HFFc6 (cell line): ENCODE measurements at regions not wholly inside any gene's neighbourhood (a gene's known extent, or its start where the extent isn't known, plus 50 kb on each side); places are given as distances from the start of the nearest gene placed in this dataset.
"Not testable (repeated sequence)": the region's sequence is repeated elsewhere in the genome, so short reads cannot be mapped to it uniquely, and the experiment has no call there.

Experiments
- DNase-seq: peaks from one replicate; pipeline ENCODE4 v3.0.0-alpha.2; 2018
- H3K27ac Mint-ChIP-seq: 2 replicates; pipeline ENCODE4 v1.8.0; 2020; ENCODE audit warnings: mild to moderate bottlenecking, mixed read lengths
- H3K27me3 Mint-ChIP-seq: 2 replicates; pipeline ENCODE4 v1.8.0; 2021; ENCODE audit warnings: mild to moderate bottlenecking, moderate library complexity, mixed read lengths; ENCODE audit not compliant: insufficient read depth
- H3K36me3 Mint-ChIP-seq: 2 replicates; pipeline ENCODE4 v1.8.0; 2021; ENCODE audit warnings: low read depth, mixed read lengths
- H3K4me1 Mint-ChIP-seq: 2 replicates; pipeline ENCODE4 v1.8.0; 2020; ENCODE audit warnings: low read depth, mixed read lengths
- H3K4me3 Mint-ChIP-seq: 2 replicates; pipeline ENCODE4 v1.8.0; 2020; ENCODE audit warnings: mild to moderate bottlenecking, moderate library complexity, mixed read lengths
- H3K9me3 Mint-ChIP-seq: 2 replicates; pipeline ENCODE4 v1.8.0; 2020; ENCODE audit warnings: mild to moderate bottlenecking, mixed read lengths
- TF ChIP-seq, protein P1 (sequence below): fragments of 200-600 bp; sonication (generic); IDR thresholded peaks from 2 replicates; pipeline ENCODE4 v1.5.0; 2021; ENCODE audit warnings: antibody characterized with exemption, mild to moderate bottlenecking

DNA sequence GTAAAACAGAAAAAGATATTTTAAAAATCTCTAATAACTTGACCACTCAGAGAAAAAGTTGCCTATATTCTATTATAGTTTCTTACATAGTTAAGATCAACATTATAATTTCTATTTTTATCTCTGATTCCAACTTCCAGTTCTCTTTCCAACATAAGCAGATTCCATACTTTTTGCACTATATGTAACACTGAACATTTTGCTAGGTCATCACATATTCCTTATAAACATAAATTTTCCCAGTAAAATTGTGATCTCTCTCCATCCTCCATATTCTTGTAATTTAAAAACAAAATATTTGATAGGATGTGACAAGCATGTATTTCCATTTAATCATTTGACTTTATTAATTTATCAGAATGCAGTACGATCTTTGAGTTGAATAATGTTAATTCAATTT lies 170.4 kb upstream of the THSD7A start:
- TF ChIP-seq, protein P1, sequence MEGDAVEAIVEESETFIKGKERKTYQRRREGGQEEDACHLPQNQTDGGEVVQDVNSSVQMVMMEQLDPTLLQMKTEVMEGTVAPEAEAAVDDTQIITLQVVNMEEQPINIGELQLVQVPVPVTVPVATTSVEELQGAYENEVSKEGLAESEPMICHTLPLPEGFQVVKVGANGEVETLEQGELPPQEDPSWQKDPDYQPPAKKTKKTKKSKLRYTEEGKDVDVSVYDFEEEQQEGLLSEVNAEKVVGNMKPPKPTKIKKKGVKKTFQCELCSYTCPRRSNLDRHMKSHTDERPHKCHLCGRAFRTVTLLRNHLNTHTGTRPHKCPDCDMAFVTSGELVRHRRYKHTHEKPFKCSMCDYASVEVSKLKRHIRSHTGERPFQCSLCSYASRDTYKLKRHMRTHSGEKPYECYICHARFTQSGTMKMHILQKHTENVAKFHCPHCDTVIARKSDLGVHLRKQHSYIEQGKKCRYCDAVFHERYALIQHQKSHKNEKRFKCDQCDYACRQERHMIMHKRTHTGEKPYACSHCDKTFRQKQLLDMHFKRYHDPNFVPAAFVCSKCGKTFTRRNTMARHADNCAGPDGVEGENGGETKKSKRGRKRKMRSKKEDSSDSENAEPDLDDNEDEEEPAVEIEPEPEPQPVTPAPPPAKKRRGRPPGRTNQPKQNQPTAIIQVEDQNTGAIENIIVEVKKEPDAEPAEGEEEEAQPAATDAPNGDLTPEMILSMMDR = no peak
- no peaks in the 10 kb centered on the region for H3K4me1 Mint-ChIP-seq
- DNase-seq = no peak
- no peak overlapping the region for H3K27ac Mint-ChIP-seq
- H3K27me3 Mint-ChIP-seq = no peaks in the 10 kb centered on the region
- peaks cover 39% of the 10 kb centered on the region for H3K9me3 Mint-ChIP-seq
- H3K36me3 Mint-ChIP-seq = no peaks in the 10 kb centered on the region
- no peak overlapping the region for H3K4me3 Mint-ChIP-seq

DNA sequence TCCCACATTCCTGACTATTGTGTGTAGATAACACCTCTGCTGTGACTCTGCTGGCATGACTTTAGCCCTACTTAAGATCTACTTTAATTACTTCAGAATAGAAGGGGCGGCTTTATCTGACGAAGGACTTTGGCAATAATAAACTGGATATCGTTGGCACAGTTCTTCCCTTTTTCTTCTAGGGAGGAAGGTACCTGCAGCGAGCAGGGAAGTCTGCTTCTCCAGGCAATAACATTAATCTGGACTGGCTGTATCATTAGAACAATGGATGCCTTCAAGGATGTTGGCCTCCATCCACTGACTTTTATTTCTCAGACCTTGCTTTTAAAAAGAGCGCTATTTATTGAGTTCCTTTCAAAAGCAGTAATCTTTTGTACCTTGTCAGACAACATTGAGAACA lies 172.6 kb upstream of the THSD7A start:
- H3K4me3 Mint-ChIP-seq = no peak overlapping the region
- TF ChIP-seq, protein P1 = no peak
- H3K27ac Mint-ChIP-seq = no peak overlapping the region
- no peaks in the 10 kb centered on the region for H3K4me1 Mint-ChIP-seq
- no peaks in the 10 kb centered on the region for H3K36me3 Mint-ChIP-seq
- DNase-seq = no peak
- no peaks in the 10 kb centered on the region for H3K27me3 Mint-ChIP-seq
- peaks cover 27% of the 10 kb centered on the region for H3K9me3 Mint-ChIP-seq

DNA sequence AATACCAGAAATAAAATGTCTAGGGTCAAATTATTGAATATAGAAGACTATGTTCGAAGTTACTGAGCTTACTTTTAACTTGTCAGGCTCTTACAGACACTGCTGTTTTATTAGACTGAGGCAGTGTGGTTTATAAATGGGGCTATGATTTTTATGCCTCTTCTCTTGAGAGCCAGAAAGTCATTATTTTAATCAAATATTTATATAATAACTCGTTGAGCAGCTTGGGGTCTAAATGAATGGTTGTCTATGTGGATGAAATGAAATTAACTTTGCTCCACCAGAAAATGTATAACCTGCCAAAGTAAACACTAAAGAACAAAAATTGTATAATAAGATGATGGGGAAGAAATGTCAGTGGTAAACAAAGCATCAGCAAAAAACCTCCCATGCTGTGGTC lies 175.6 kb upstream of the THSD7A start:
- TF ChIP-seq, protein P1 = no peak
- Mint-ChIP-seq H3K4me1 (no peaks in the 10 kb centered on the region), H3K27me3 (no peaks in the 10 kb centered on the region), H3K9me3 (peaks cover 27% of the 10 kb centered on the region), H3K4me3 (no peak overlapping the region), H3K36me3 (no peaks in the 10 kb centered on the region), H3K27ac (no peak overlapping the region)
- no peak for DNase-seq

DNA sequence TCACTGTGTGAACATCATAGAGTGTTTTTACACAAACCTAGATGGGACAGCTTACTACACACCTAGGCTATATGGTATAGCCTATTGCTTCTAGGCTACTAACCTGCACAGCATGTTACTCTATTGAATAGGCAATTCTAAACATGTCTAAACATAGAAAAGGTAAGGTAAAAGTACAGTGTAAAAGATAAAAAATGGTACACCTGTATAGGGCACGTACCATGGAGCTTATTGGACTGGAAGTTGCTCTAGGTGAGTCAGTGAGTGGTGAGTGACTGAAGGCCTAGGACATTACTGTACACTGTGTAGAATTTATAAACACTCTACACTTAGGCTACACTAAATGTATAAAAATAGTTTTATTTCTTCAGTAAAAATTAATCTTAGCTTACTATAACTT lies 182.0 kb upstream of the THSD7A start:
- DNase-seq = no peak
- H3K9me3 Mint-ChIP-seq = peaks cover 29% of the 10 kb centered on the region
- no peak overlapping the region for H3K27ac Mint-ChIP-seq
- no peaks in the 10 kb centered on the region for H3K4me1 Mint-ChIP-seq
- no peaks in the 10 kb centered on the region for H3K27me3 Mint-ChIP-seq
- H3K36me3 Mint-ChIP-seq = no peaks in the 10 kb centered on the region
- no peak overlapping the region for H3K4me3 Mint-ChIP-seq
- TF ChIP-seq, protein P1 = no peak

DNA sequence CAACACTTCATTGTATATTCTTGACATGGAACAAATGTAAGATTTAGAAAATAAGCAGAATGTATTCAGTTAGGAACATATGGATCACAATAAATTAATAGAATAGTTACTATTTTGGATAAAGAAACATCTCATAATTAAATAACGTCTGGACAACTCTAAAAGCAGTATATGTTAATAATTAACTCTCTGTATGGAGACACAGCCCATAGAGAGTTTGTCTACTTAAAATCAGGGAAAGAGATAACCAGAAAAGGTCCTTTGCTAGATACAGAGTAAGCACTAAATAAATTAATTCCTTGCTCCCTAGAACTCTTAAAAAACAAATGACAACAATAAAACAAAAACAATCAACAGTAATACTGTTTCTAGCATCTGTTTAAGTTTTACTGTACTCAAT lies 184.4 kb upstream of the THSD7A start:
- DNase-seq = no peak
- H3K36me3 Mint-ChIP-seq = no peaks in the 10 kb centered on the region
- TF ChIP-seq, protein P1 = no peak
- H3K4me3 Mint-ChIP-seq = no peak overlapping the region
- no peak overlapping the region for H3K27ac Mint-ChIP-seq
- peaks cover 33% of the 10 kb centered on the region for H3K9me3 Mint-ChIP-seq
- H3K4me1 Mint-ChIP-seq = no peaks in the 10 kb centered on the region
- H3K27me3 Mint-ChIP-seq = no peaks in the 10 kb centered on the region

DNA sequence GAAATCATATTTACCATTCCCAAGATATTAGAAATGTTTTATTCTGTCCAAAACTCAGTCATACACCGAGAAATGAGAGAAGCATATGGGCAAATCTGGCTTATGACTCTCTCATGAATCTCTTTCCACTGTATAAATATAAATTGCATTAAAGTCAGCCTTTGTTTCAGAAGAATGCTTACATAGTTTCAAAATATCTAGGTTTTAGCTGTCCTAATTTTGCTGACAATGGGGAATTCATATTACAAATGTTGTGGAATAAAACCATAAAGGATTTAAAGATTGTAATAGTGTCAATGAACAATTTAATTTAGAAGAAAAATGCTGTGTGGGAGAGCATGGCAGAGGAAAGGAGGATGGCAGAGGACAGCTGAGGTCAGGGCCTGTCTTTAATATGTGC lies 185.0 kb upstream of the THSD7A start:
- no peak overlapping the region for H3K27ac Mint-ChIP-seq
- no peaks in the 10 kb centered on the region for H3K27me3 Mint-ChIP-seq
- H3K4me3 Mint-ChIP-seq = no peak overlapping the region
- H3K36me3 Mint-ChIP-seq = no peaks in the 10 kb centered on the region
- no peaks in the 10 kb centered on the region for H3K4me1 Mint-ChIP-seq
- TF ChIP-seq, protein P1 = no peak
- H3K9me3 Mint-ChIP-seq = peaks cover 35% of the 10 kb centered on the region
- DNase-seq = no peak

DNA sequence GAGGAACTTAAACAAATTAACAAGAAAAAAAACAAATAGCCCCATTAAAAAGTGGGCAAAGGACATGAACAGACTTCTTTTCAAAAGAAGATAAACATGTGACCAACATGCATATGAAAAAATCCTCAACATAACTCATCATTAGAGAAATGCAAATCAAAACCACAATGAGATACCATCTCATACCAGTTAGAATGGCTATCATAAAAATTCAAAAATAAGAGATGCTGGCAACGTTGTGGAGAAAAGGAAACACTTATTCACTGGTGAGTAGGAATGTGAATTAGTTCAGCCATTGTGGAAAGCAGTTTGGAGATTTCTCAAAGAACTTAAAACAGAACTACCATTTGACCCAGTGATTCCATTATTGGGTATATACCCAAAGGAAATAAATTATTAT lies 189.1 kb upstream of the TMEM106B start:
- not testable (repeated sequence) for H3K4me3 Mint-ChIP-seq, DNase-seq, H3K27me3 Mint-ChIP-seq, H3K27ac Mint-ChIP-seq, H3K4me1 Mint-ChIP-seq, H3K36me3 Mint-ChIP-seq
- H3K9me3 Mint-ChIP-seq = peaks cover 23% of the 10 kb centered on the region
